B cell (primary cell): ENCODE measurements at regions not wholly inside any gene's neighbourhood (a gene's known extent, or its start where the extent isn't known, plus 50 kb on each side); places are given as distances from the start of the nearest gene placed in this dataset.

Experiments
- ATAC-seq: fragments of 200-7000 bp; cut with Tn5 transposase; one replicate; pipeline ENCODE4 v1.10.0; 2021; ENCODE audit warnings: low read depth, mild to moderate bottlenecking, moderate number of reproducible peaks, moderate library complexity
- CTCF ChIA-PET: fragments of 350-600 bp; sonication (Branson Sonifier 250); formaldehyde crosslinking; loops from one replicate; lab custom pipeline; 2021; ENCODE audit warnings: antibody characterized with exemption, inconsistent platforms; lab: Charles Lee
- POLR2A ChIA-PET: fragments of 350-600 bp; sonication (Branson Sonifier 250); formaldehyde crosslinking; loops from one replicate; lab custom pipeline; 2021; ENCODE audit warnings: antibody characterized with exemption; lab: Charles Lee
- DNase-seq: peaks from one replicate; pipeline ENCODE4 v3.0.0; 2013
- H2AFZ ChIP-seq: 2 replicates; pipeline ENCODE4 v1.6.1; 2012; ENCODE audit warnings: mild to moderate bottlenecking, low read depth, low read length; ENCODE audit not compliant: insufficient read depth, poor library complexity, severe bottlenecking
- H3K27ac ChIP-seq, 2 donors: 1 replicate in 1 of 2; 2 replicates in 1 of 2; pipeline ENCODE4 v1.5.1; 2012 to 2013; ENCODE audit warnings: low read length in 2 of 2, mild to moderate bottlenecking in 2 of 2, moderate library complexity in 1 of 2
- H3K27me3 ChIP-seq, 4 experiments: fragments of 200-600 bp in 1 of 4; sonication (generic) in 1 of 4; replicated peaks in 1 of 4; 1 replicate in 2 of 4; 2 replicates in 2 of 4; pipeline versions ENCODE4 v1.6.1 to v1.7.0; 2013 to 2016; ENCODE audit warnings: low read length in 3 of 4, mild to moderate bottlenecking in 2 of 4, mixed read lengths in 1 of 4, moderate library complexity in 1 of 4; ENCODE audit not compliant: insufficient read depth in 4 of 4, control insufficient read depth in 3 of 4; ENCODE audit errors: control extremely low read depth in 1 of 4
- H3K36me3 ChIP-seq, 2 experiments: replicated peaks in 1 of 2; 1 replicate in 1 of 2; 2 replicates in 1 of 2; pipeline versions ENCODE4 v1.6.1 to v1.7.1; 2013; ENCODE audit warnings: low read length in 1 of 2; ENCODE audit not compliant: insufficient read depth in 2 of 2, control insufficient read depth in 1 of 2; ENCODE audit errors: control extremely low read depth in 1 of 2, extremely low read depth in 1 of 2
- H3K4me1 ChIP-seq, 2 donors: fragments of 200-600 bp in 1 of 2; sonication (generic) in 1 of 2; 1 replicate in 1 of 2; 2 replicates in 1 of 2; pipeline versions ENCODE4 v1.5.1 to v1.6.1; 2013 to 2017; ENCODE audit warnings: low read length in 2 of 2; ENCODE audit not compliant: control insufficient read depth in 2 of 2, insufficient read depth in 2 of 2
- H3K4me2 ChIP-seq: replicated peaks from 2 replicates; pipeline ENCODE3; 2012; ENCODE audit warnings: mild to moderate bottlenecking, low read depth, low read length; ENCODE audit not compliant: poor library complexity, severe bottlenecking
- H3K4me3 ChIP-seq, 5 experiments: fragments of 200-600 bp in 1 of 5; sonication (generic) in 1 of 5; 1 replicate in 3 of 5; 2 replicates in 2 of 5; pipeline versions ENCODE4 v1.5.1 to v1.7.0; 2011 to 2016; ENCODE audit warnings: low read length in 4 of 5, mild to moderate bottlenecking in 4 of 5, low read depth in 2 of 5, control low read depth in 1 of 5, moderate library complexity in 1 of 5; ENCODE audit not compliant: insufficient read depth in 1 of 5; ENCODE audit errors: control extremely low read depth in 1 of 5, extremely low read depth in 1 of 5
- H3K79me2 ChIP-seq: fragments of 200-600 bp; sonication (generic); one replicate; pipeline ENCODE4 v1.6.0; 2016; ENCODE audit warnings: low read length; ENCODE audit not compliant: control insufficient read depth, insufficient read depth
- H3K9ac ChIP-seq: fragments of 200-600 bp; sonication (generic); 2 replicates; pipeline ENCODE4 v1.6.1; 2017; ENCODE audit warnings: mild to moderate bottlenecking, low read length, moderate library complexity
- H3K9me3 ChIP-seq, 3 donors: one replicate each; pipeline versions ENCODE4 v1.6.1 to v1.7.1; 2013; ENCODE audit warnings: low read length in 2 of 3; ENCODE audit not compliant: control insufficient read depth in 2 of 3, insufficient read depth in 1 of 3; ENCODE audit errors: control extremely low read depth in 1 of 3
- H4K20me1 ChIP-seq: 2 replicates; pipeline ENCODE4 v1.6.0; 2012; ENCODE audit warnings: mild to moderate bottlenecking, low read length; ENCODE audit not compliant: insufficient read depth, control insufficient read depth, poor library complexity, severe bottlenecking
- H3K27ac Mint-ChIP-seq: one replicate; pipeline ENCODE4 v1.8.0; 2021; ENCODE audit warnings: mixed read lengths
- H3K27me3 Mint-ChIP-seq: one replicate; pipeline ENCODE4 v1.8.0; 2021; ENCODE audit warnings: mixed read lengths
- H3K4me1 Mint-ChIP-seq: one replicate; pipeline ENCODE4 v1.8.0; 2021; ENCODE audit warnings: mixed read lengths
- H3K4me3 Mint-ChIP-seq: one replicate; pipeline ENCODE4 v1.8.0; 2021; ENCODE audit warnings: mixed read lengths
- H3K9me3 Mint-ChIP-seq: one replicate; pipeline ENCODE4 v1.8.0; 2022; ENCODE audit warnings: mixed read lengths; ENCODE audit not compliant: insufficient read depth
- CTCF ChIP-seq: fragments of 200-600 bp; IDR thresholded peaks from one replicate; pipeline ENCODE4 v1.8.0; 2022; ENCODE audit warnings: antibody characterized with exemption, mild to moderate bottlenecking
- EZH2 ChIP-seq: IDR thresholded peaks from 2 replicates; pipeline ENCODE4 v1.6.1; 2012; ENCODE audit warnings: borderline replicate concordance, low read depth, mild to moderate bottlenecking, moderate library complexity, low read length; ENCODE audit not compliant: insufficient read depth, poor library complexity, severe bottlenecking
- WGBS: methylation state at CpG from one replicate; pipeline ENCODE4 v1.1.5; 2013; ENCODE audit warnings: missing lambda C conversion rate; ENCODE audit not compliant: insufficient coverage; 5-methylcytosine and 5-hydroxymethylcytosine counted together
- intact Hi-C: fragments of 100-400 bp; cut with micrococcal nuclease; formaldehyde crosslinking; loops from one replicate; pipeline ENCODE4 v1.10.0; 2022

GRCh38 chr13:40346592-40346991 is 319.8 kb downstream of the FOXO1 start:
- Histone ChIP-seq H4K20me1 (no peaks in the 10 kb centered on the region), H3K79me2 (no peaks in the 10 kb centered on the region), H3K27me3 (no peaks in the 10 kb centered on the region), H3K9me3 (no peaks in the 10 kb centered on the region), H3K27ac (no peak overlapping the region), H3K4me3 (no peak overlapping the region), H3K4me1 (peaks cover 0 to 8% of the 10 kb centered on the region in 2 donors), H2AFZ (no peak overlapping the region), H3K9ac (no peak overlapping the region), H3K36me3 (no peaks in the 10 kb centered on the region), H3K4me2 (no peak overlapping the region)
- intact Hi-C loops: no loop called here
- Mint-ChIP-seq H3K4me3 (no peak overlapping the region), H3K9me3 (no peaks in the 10 kb centered on the region), H3K27ac (no peak overlapping the region), H3K27me3 (no peaks in the 10 kb centered on the region), H3K4me1 (peaks cover 7% of the 10 kb centered on the region)
- TF ChIP-seq CTCF: no peak
- no peak for ATAC-seq
- DNase-seq: no peak
- WGBS: no CpG with 5 or more reads among the region's 2 CpGs
- ChIA-PET CTCF (no interaction called here), POLR2A (no interaction called here)

- Histone ChIP-seq H2AFZ (no peak overlapping the region), H3K36me3 (no peaks in the 10 kb centered on the region), H3K4me1 (peaks cover 0 to 8% of the 10 kb centered on the region in 2 donors), H3K4me2 (no peak overlapping the region), H3K9me3 (no peaks in the 10 kb centered on the region), H4K20me1 (no peaks in the 10 kb centered on the region), H3K4me3 (no peak overlapping the region), H3K27ac (no peak overlapping the region), H3K79me2 (no peaks in the 10 kb centered on the region), H3K27me3 (no peaks in the 10 kb centered on the region), H3K9ac (no peak overlapping the region)
- 96% methylated on average over 4 of the region's 7 CpGs for WGBS
- ATAC-seq: no peak
- H3K4me3 Mint-ChIP-seq: no peak overlapping the region
- H3K9me3 Mint-ChIP-seq: no peaks in the 10 kb centered on the region
- H3K27me3 Mint-ChIP-seq: no peaks in the 10 kb centered on the region
- intact Hi-C loops: no loop called here
- TF ChIP-seq CTCF: no peak
- TF ChIP-seq EZH2: no peak
- ChIA-PET CTCF (no interaction called here), POLR2A (no interaction called here)
- H3K27ac Mint-ChIP-seq: no peak overlapping the region
- no peak for DNase-seq
- peaks cover 7% of the 10 kb centered on the region for H3K4me1 Mint-ChIP-seq
Measured at GRCh38 chr13:40348096-40348679, 318.3 kb downstream of the FOXO1 start.
